IMR-90 (cell line): ENCODE measurements at regions not wholly inside any gene's neighbourhood (a gene's known extent, or its start where the extent isn't known, plus 50 kb on each side); places are given as distances from the start of the nearest gene placed in this dataset.

Experiments used
- CEBPB ChIP-seq: IDR thresholded peaks from 2 replicates; pipeline ENCODE4 v1.6.1; 2012; ENCODE audit warnings: low read depth, low read length, improper control_type of control experiment
- CHD1 ChIP-seq: IDR thresholded peaks from 2 replicates; pipeline ENCODE4 v1.6.1; 2012; ENCODE audit warnings: low read depth, low read length, improper control_type of control experiment
- ELK1 ChIP-seq: fragments of 150-350 bp; IDR thresholded peaks from 2 replicates; pipeline ENCODE4 v1.6.1; 2016; ENCODE audit warnings: low read depth, mild to moderate bottlenecking, low read length, moderate library complexity, borderline replicate concordance
- FOS ChIP-seq: fragments of 150-350 bp; IDR thresholded peaks from 2 replicates; pipeline ENCODE4 v1.6.1; 2016; ENCODE audit warnings: low read depth, low read length
- MAFK ChIP-seq: IDR thresholded peaks from 2 replicates; pipeline ENCODE4 v1.6.1; 2012; ENCODE audit warnings: low read depth, low read length, improper control_type of control experiment
- MAZ ChIP-seq: IDR thresholded peaks from 2 replicates; pipeline ENCODE4 v1.6.1; 2012; ENCODE audit warnings: low read depth, mild to moderate bottlenecking, low read length, improper control_type of control experiment, moderate library complexity, borderline replicate concordance
- MXI1 ChIP-seq: IDR thresholded peaks from 2 replicates; pipeline ENCODE4 v1.6.1; 2012; ENCODE audit warnings: low read depth, mild to moderate bottlenecking, low read length, moderate library complexity, borderline replicate concordance
- POLR2A ChIP-seq: IDR thresholded peaks from 2 replicates; pipeline ENCODE4 v1.6.1; 2012; ENCODE audit warnings: mild to moderate bottlenecking, low read depth, low read length
- RAD21 ChIP-seq: IDR thresholded peaks from 2 replicates; pipeline ENCODE4 v1.6.1; 2012; ENCODE audit warnings: low read length, improper control_type of control experiment
- RCOR1 ChIP-seq: IDR thresholded peaks from 2 replicates; pipeline ENCODE4 v1.6.1; 2012; ENCODE audit warnings: mild to moderate bottlenecking, low read length, improper control_type of control experiment; ENCODE audit not compliant: insufficient replicate concordance
- RFX5 ChIP-seq: IDR thresholded peaks from 2 replicates; pipeline ENCODE4 v1.8.0; 2012; ENCODE audit warnings: low read depth, mild to moderate bottlenecking, low read length, moderate library complexity
- SMC3 ChIP-seq: fragments of 150-350 bp; IDR thresholded peaks from 2 replicates; pipeline ENCODE4 v1.6.1; 2016; ENCODE audit warnings: low read depth, mild to moderate bottlenecking, antibody characterized with exemption, low read length, moderate library complexity
- USF2 ChIP-seq: fragments of 150-350 bp; IDR thresholded peaks from 2 replicates; pipeline ENCODE4 v1.6.1; 2017; ENCODE audit warnings: mild to moderate bottlenecking, antibody characterized with exemption, low read length, low read depth
- TF ChIP-seq, protein P1 (sequence below): conservative IDR thresholded peaks from 2 replicates; pipeline ENCODE4 v1.5.1; 2012; ENCODE audit warnings: mild to moderate bottlenecking, low read depth, low read length, improper control_type of control experiment

GRCh38 chr1:34406377-34406776 is 229.7 kb downstream of the C1orf94 start:
- TF ChIP-seq, protein P1, sequence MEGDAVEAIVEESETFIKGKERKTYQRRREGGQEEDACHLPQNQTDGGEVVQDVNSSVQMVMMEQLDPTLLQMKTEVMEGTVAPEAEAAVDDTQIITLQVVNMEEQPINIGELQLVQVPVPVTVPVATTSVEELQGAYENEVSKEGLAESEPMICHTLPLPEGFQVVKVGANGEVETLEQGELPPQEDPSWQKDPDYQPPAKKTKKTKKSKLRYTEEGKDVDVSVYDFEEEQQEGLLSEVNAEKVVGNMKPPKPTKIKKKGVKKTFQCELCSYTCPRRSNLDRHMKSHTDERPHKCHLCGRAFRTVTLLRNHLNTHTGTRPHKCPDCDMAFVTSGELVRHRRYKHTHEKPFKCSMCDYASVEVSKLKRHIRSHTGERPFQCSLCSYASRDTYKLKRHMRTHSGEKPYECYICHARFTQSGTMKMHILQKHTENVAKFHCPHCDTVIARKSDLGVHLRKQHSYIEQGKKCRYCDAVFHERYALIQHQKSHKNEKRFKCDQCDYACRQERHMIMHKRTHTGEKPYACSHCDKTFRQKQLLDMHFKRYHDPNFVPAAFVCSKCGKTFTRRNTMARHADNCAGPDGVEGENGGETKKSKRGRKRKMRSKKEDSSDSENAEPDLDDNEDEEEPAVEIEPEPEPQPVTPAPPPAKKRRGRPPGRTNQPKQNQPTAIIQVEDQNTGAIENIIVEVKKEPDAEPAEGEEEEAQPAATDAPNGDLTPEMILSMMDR = no peak
- TF ChIP-seq ELK1 = no peak
- no peak for TF ChIP-seq POLR2A
- no peak for TF ChIP-seq USF2
- no peak for TF ChIP-seq FOS
- TF ChIP-seq RAD21 = no peak
- no peak for TF ChIP-seq CEBPB
- no peak for TF ChIP-seq MAFK
- no peak for TF ChIP-seq CHD1
- TF ChIP-seq MXI1 = no peak
- TF ChIP-seq RFX5 = no peak
- no peak for TF ChIP-seq SMC3
- TF ChIP-seq RCOR1 = no peak
- no peak for TF ChIP-seq MAZ
